Neural cell (in vitro differentiated cells): ENCODE measurements at regions not wholly inside any gene's neighbourhood (a gene's known extent, or its start where the extent isn't known, plus 50 kb on each side); places are given as distances from the start of the nearest gene placed in this dataset.

Source experiments
- H2AFZ ChIP-seq: fragments of 200-600, 300-800 bp; sonication (generic), shearing (Covaris generic); 2 replicates; pipeline ENCODE4 v1.6.0; 2014; ENCODE audit warnings: low read depth, mild to moderate bottlenecking, antibody characterized with exemption, low read length, moderate library complexity
- H3F3A ChIP-seq: fragments of 200-600 bp; shearing (Covaris generic); 2 replicates; pipeline ENCODE4 v1.6.1; 2016; ENCODE audit warnings: mild to moderate bottlenecking, moderate library complexity, mixed read lengths, antibody characterized with exemption, low read length; ENCODE audit not compliant: insufficient read depth, poor library complexity, severe bottlenecking
- H3K27ac ChIP-seq: fragments of 200-600, 300-800 bp; sonication (generic), shearing (Covaris generic); 2 replicates; pipeline ENCODE4 v1.5.1; 2014; ENCODE audit warnings: mild to moderate bottlenecking, low read length, moderate library complexity
- H3K27me3 ChIP-seq: fragments of 300-800, 200-600 bp; sonication (generic), shearing (Covaris generic); 2 replicates; pipeline ENCODE4 v1.6.0; 2014; ENCODE audit warnings: mild to moderate bottlenecking, low read depth, low read length, moderate library complexity; ENCODE audit not compliant: insufficient read depth
- H3K36me3 ChIP-seq: fragments of 300-800, 200-600 bp; sonication (generic), shearing (Covaris generic); 2 replicates; pipeline ENCODE4 v1.5.1; 2014; ENCODE audit warnings: mild to moderate bottlenecking, antibody characterized with exemption, low read length, moderate library complexity; ENCODE audit not compliant: insufficient read depth
- H3K4me2 ChIP-seq: fragments of 300-800, 200-600 bp; sonication (generic), shearing (Covaris generic); 2 replicates; pipeline ENCODE4 v1.6.0; 2014; ENCODE audit warnings: mild to moderate bottlenecking, low read length
- H3K4me3 ChIP-seq: fragments of 300-800, 200-600 bp; sonication (generic), shearing (Covaris generic); 2 replicates; pipeline ENCODE4 v1.5.1; 2014; ENCODE audit warnings: mild to moderate bottlenecking, low read length, moderate library complexity
- H3K79me2 ChIP-seq: fragments of 200-600 bp; shearing (Covaris generic); replicated peaks from 2 replicates; pipeline ENCODE4 v1.6.0; 2014; ENCODE audit warnings: mild to moderate bottlenecking, low read length, moderate library complexity; ENCODE audit not compliant: insufficient read depth
- H3K9ac ChIP-seq: fragments of 300-800, 200-600 bp; sonication (generic), shearing (Covaris generic); 2 replicates; pipeline ENCODE4 v1.6.1; 2016; ENCODE audit warnings: mild to moderate bottlenecking, low read length, mixed read lengths
- H3K9me2 ChIP-seq: fragments of 200-600 bp; shearing (Covaris generic); 2 replicates; pipeline ENCODE4 v1.6.1; 2016; ENCODE audit warnings: mild to moderate bottlenecking, low read length, mixed read lengths; ENCODE audit not compliant: insufficient read depth
- H3K9me3 ChIP-seq: fragments of 200-600, 300-800 bp; sonication (generic), shearing (Covaris generic); 2 replicates; pipeline ENCODE4 v1.6.1; 2016; ENCODE audit warnings: mild to moderate bottlenecking, mixed run types, low read length, moderate library complexity, mixed read lengths
- H4K20me1 ChIP-seq: fragments of 200-600 bp; shearing (Covaris generic); 2 replicates; pipeline ENCODE4 v1.6.1; 2016; ENCODE audit warnings: mild to moderate bottlenecking, mixed run types; ENCODE audit not compliant: insufficient read depth
- EP300 ChIP-seq: fragments of 450-650 bp; conservative IDR thresholded peaks from 2 replicates; pipeline ENCODE4 v1.6.1; 2014; ENCODE audit warnings: antibody characterized with exemption, mild to moderate bottlenecking, moderate library complexity; ENCODE audit not compliant: poor library complexity, severe bottlenecking
- EZH2 ChIP-seq: fragments of 200-600, 300-800 bp; shearing (Covaris generic), sonication (generic); IDR thresholded peaks from 2 replicates; pipeline ENCODE4 v1.6.1; 2014; ENCODE audit warnings: antibody characterized with exemption, low read length, borderline replicate concordance, mild to moderate bottlenecking; ENCODE audit not compliant: insufficient read depth, poor library complexity, severe bottlenecking
- MXI1 ChIP-seq: fragments of 450-650 bp; conservative IDR thresholded peaks from 2 replicates; pipeline ENCODE4 v1.6.1; 2014; ENCODE audit warnings: antibody characterized with exemption, mild to moderate bottlenecking; ENCODE audit not compliant: poor library complexity, severe bottlenecking
- POLR2AphosphoS5 ChIP-seq: IDR thresholded peaks from 2 replicates; pipeline ENCODE4 v1.6.1; 2012
- RAD21 ChIP-seq: fragments of 450-650 bp; conservative IDR thresholded peaks from 2 replicates; pipeline ENCODE4 v1.6.1; 2014; ENCODE audit warnings: antibody characterized with exemption, mild to moderate bottlenecking, moderate library complexity
- SMC3 ChIP-seq: fragments of 450-650 bp; conservative IDR thresholded peaks from 2 replicates; pipeline ENCODE4 v1.6.1; 2014; ENCODE audit warnings: antibody characterized with exemption, mild to moderate bottlenecking, moderate library complexity; ENCODE audit not compliant: poor library complexity
- TAF1 ChIP-seq: IDR thresholded peaks from 2 replicates; pipeline ENCODE4 v1.6.1; 2012; ENCODE audit warnings: low read depth
- TF ChIP-seq, protein P1 (sequence below): fragments of 450-650 bp; IDR thresholded peaks from 2 replicates; pipeline ENCODE4 v1.5.1; 2014; ENCODE audit warnings: antibody characterized with exemption, mild to moderate bottlenecking, moderate library complexity; ENCODE audit not compliant: poor library complexity, severe bottlenecking
- TF ChIP-seq, protein P2 (sequence below): IDR thresholded peaks from 2 replicates; pipeline ENCODE4 v1.6.1; 2012; ENCODE audit warnings: borderline replicate concordance

DNA sequence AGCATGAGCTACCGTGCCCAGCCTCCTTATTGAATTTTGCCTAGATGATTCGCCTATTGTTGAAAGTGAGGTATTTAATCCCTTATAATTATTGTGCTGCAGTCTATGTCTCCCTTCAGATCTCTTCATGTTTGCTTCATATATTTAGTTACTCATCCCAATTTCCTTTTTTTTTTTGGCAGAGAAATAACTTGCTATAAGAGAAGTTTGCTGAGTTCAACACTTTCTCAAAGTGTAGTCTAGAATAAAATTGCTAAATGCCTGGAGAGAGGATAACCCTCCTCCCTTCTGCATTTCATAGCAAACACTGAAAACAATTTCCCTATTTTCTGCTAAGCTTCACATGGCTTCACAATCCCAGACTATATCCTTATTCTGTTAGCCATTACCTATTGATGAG, 136.6 kb upstream of the CD180 start:
- H3F3A ChIP-seq = no peaks in the 10 kb centered on the region
- H3K4me3 ChIP-seq = no peak overlapping the region
- H3K36me3 ChIP-seq = no peaks in the 10 kb centered on the region
- no peak overlapping the region for H3K27ac ChIP-seq
- H3K4me2 ChIP-seq = no peak overlapping the region
- TF ChIP-seq, protein P1, sequence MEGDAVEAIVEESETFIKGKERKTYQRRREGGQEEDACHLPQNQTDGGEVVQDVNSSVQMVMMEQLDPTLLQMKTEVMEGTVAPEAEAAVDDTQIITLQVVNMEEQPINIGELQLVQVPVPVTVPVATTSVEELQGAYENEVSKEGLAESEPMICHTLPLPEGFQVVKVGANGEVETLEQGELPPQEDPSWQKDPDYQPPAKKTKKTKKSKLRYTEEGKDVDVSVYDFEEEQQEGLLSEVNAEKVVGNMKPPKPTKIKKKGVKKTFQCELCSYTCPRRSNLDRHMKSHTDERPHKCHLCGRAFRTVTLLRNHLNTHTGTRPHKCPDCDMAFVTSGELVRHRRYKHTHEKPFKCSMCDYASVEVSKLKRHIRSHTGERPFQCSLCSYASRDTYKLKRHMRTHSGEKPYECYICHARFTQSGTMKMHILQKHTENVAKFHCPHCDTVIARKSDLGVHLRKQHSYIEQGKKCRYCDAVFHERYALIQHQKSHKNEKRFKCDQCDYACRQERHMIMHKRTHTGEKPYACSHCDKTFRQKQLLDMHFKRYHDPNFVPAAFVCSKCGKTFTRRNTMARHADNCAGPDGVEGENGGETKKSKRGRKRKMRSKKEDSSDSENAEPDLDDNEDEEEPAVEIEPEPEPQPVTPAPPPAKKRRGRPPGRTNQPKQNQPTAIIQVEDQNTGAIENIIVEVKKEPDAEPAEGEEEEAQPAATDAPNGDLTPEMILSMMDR = no peak
- TF ChIP-seq EZH2 = no peak
- no peak for TF ChIP-seq RAD21
- no peak for TF ChIP-seq SMC3
- TF ChIP-seq, protein P2, sequence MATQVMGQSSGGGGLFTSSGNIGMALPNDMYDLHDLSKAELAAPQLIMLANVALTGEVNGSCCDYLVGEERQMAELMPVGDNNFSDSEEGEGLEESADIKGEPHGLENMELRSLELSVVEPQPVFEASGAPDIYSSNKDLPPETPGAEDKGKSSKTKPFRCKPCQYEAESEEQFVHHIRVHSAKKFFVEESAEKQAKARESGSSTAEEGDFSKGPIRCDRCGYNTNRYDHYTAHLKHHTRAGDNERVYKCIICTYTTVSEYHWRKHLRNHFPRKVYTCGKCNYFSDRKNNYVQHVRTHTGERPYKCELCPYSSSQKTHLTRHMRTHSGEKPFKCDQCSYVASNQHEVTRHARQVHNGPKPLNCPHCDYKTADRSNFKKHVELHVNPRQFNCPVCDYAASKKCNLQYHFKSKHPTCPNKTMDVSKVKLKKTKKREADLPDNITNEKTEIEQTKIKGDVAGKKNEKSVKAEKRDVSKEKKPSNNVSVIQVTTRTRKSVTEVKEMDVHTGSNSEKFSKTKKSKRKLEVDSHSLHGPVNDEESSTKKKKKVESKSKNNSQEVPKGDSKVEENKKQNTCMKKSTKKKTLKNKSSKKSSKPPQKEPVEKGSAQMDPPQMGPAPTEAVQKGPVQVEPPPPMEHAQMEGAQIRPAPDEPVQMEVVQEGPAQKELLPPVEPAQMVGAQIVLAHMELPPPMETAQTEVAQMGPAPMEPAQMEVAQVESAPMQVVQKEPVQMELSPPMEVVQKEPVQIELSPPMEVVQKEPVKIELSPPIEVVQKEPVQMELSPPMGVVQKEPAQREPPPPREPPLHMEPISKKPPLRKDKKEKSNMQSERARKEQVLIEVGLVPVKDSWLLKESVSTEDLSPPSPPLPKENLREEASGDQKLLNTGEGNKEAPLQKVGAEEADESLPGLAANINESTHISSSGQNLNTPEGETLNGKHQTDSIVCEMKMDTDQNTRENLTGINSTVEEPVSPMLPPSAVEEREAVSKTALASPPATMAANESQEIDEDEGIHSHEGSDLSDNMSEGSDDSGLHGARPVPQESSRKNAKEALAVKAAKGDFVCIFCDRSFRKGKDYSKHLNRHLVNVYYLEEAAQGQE = no peak
- no peak for TF ChIP-seq TAF1
- no peak for TF ChIP-seq POLR2AphosphoS5
- TF ChIP-seq EP300 = no peak
- TF ChIP-seq MXI1 = no peak
- no peak overlapping the region for H2AFZ ChIP-seq
- no peaks in the 10 kb centered on the region for H4K20me1 ChIP-seq
- H3K9me3 ChIP-seq = no peaks in the 10 kb centered on the region
- H3K9ac ChIP-seq = no peak overlapping the region
- no peaks in the 10 kb centered on the region for H3K9me2 ChIP-seq
- no peaks in the 10 kb centered on the region for H3K27me3 ChIP-seq
- H3K79me2 ChIP-seq = no peaks in the 10 kb centered on the region

DNA sequence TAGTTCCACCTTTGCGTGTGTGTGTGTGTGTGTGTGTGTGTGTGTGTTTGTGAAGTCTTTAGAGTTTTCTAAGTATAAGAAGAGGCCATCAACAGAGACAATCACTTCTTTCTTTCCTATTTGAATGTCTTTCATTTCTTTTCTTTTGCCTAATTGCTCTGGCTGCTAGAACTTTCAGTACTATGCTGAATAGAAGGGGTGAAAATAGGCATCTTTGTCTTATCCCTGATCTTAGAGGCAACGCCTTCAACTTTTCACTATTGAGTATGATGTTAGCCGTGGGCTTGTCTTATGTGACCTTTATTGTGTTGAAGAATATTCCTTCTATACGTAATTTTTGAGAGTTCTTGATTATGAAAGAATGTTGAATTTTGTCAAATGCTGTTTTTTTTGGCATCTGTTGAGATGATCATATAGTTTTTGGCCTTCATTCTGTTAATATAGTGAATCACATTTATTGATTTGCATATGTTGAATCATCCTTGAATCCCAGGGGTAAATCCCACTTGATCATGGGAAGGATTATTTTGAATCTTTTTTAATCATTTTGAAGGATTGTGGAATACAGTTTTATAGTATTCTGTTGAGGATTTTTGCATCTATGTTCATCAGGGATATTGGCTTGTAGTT, 134.8 kb upstream of the CD180 start:
- Histone ChIP-seq H3K4me3 (no peak overlapping the region), H3K79me2 (no peaks in the 10 kb centered on the region), H4K20me1 (no peaks in the 10 kb centered on the region), H3K4me2 (no peak overlapping the region), H3F3A (no peaks in the 10 kb centered on the region), H3K36me3 (no peaks in the 10 kb centered on the region), H3K9me3 (no peaks in the 10 kb centered on the region), H3K9ac (no peak overlapping the region), H2AFZ (no peak overlapping the region), H3K27ac (no peak overlapping the region), H3K9me2 (no peaks in the 10 kb centered on the region), H3K27me3 (no peaks in the 10 kb centered on the region)
- TF ChIP-seq SMC3 (no peak), MXI1 (no peak), POLR2AphosphoS5 (no peak), RAD21 (no peak), EZH2 (no peak), EP300 (no peak)
